A549 (cell line): ENCODE measurements at regions not wholly inside any gene's neighbourhood (a gene's known extent, or its start where the extent isn't known, plus 50 kb on each side); places are given as distances from the start of the nearest gene placed in this dataset.
"Not testable (repeated sequence)": the region's sequence is repeated elsewhere in the genome, so short reads cannot be mapped to it uniquely, and the experiment has no call there.

Source experiments
- CTCF ChIP-seq: fragments of >200 bp; sonication (Bioruptor Twin); formaldehyde crosslinking; IDR thresholded peaks from 3 replicates; pipeline ENCODE4 v1.5.1; 2016
- E2F6 ChIP-seq: IDR thresholded peaks from 2 replicates; pipeline ENCODE4 v1.6.1; 2012; ENCODE audit warnings: low read depth, borderline replicate concordance
- ELK1 ChIP-seq: fragments of 150-350 bp; IDR thresholded peaks from 2 replicates; pipeline ENCODE4 v1.6.1; 2014; ENCODE audit warnings: low read depth, mild to moderate bottlenecking, low read length
- POLR2AphosphoS2 ChIP-seq: conservative IDR thresholded peaks from 2 replicates; pipeline ENCODE4 v1.6.1; 2012; ENCODE audit warnings: low read length, improper control_type of control experiment, inconsistent platforms
- RARB ChIP-seq: fragments of 250-450 bp; sonication (Bioruptor Pico); IDR thresholded peaks from 2 replicates; pipeline ENCODE4 v1.8.0; 2021; ENCODE audit warnings: mild to moderate bottlenecking, moderate library complexity
- SREBF2 ChIP-seq: fragments of 450-650 bp; IDR thresholded peaks from 2 replicates; pipeline ENCODE4 v1.6.1; 2014; ENCODE audit warnings: mild to moderate bottlenecking, moderate library complexity

GRCh38 chr9:25731895-25732794, 53.9 kb upstream of the TUSC1 start:
- not testable (repeated sequence) for TF ChIP-seq CTCF; RARB (CRISPR knock-in tag); E2F6; ELK1; SREBF2; POLR2AphosphoS2
